Pancreas (tissue), 10 donors: ENCODE measurements at regions not wholly inside any gene's neighbourhood (a gene's known extent, or its start where the extent isn't known, plus 50 kb on each side); places are given as distances from the start of the nearest gene placed in this dataset.

ENCODE experiments used
- ATAC-seq, 4 donors: fragments of 200-7000 bp; cut with Tn5 transposase; one replicate each; pipeline versions ENCODE4 v1.8.0 to v1.9.1; 2020; ENCODE audit warnings: mild to moderate bottlenecking in 4 of 4, moderate library complexity in 4 of 4
- DNase-seq, 6 donors: peaks; one replicate each; pipeline ENCODE4 v3.0.0-alpha.2; 2020
- FAIRE-seq: peaks from 2 replicates; lab custom pipeline; 2012; peaks lifted over from hg19 to GRCh38; lab: Jason Lieb, UNC
- H3K27ac ChIP-seq, 4 donors: fragments of 200-600 bp; sonication (generic); 1 replicate in 3 of 4; 2 replicates in 1 of 4; pipeline versions ENCODE4 v1.5.0 to v1.8.0; 2020
- H3K27me3 ChIP-seq, 4 donors: fragments of 200-600 bp; one replicate each; pipeline ENCODE4 v1.8.0; 2021
- H3K36me3 ChIP-seq, 3 donors: fragments of 200-600 bp; sonication (generic) in 1 of 3; one replicate each; pipeline versions ENCODE4 v1.5.0 to v1.8.0; 2020 to 2021
- H3K4me1 ChIP-seq, 3 donors: fragments of 200-600 bp; one replicate each; pipeline ENCODE4 v1.8.0; 2021
- H3K4me3 ChIP-seq, 4 donors: fragments of 200-600 bp; sonication (generic) in 2 of 4; one replicate each; pipeline versions ENCODE4 v1.5.0 to v1.8.0; 2020 to 2021
- H3K9me3 ChIP-seq, 4 donors: fragments of 200-600 bp; one replicate each; pipeline ENCODE4 v1.8.0; 2021
- CTCF ChIP-seq, 4 donors: fragments of 200-600 bp; sonication (generic) in 3 of 4; IDR thresholded peaks; one replicate each; pipeline versions ENCODE4 v1.5.0 to v1.8.0; 2021; ENCODE audit warnings: antibody characterized with exemption in 4 of 4
- WGBS, 2 donors: extraction: QIAGEN DNeasy Blood & Tissue Kit; methylation state at CpG; one replicate each; pipeline ENCODE4 v1.1.7; 2013; 5-methylcytosine and 5-hydroxymethylcytosine counted together
- intact Hi-C, 3 donors: fragments of 100-400 bp; cut with DNase I; formaldehyde crosslinking; loops; one replicate each; pipeline versions ENCODE4 v1.11.1 to v1.14.2; 2022
- donor health status: healthy with polysubstance abuse.
- donor health status: DM: no; HTN: no; CAD: no; lungs with moderate emphysema.
- donor health status: DM: no; HTN: no; CAD: no.
- donor health status: control.
- donor health status: control.
- donor health status: Bipolar disorder and iron deficiency.
- donor health status: DM: yes; HTN: yes; CAD: no.
- donor health status: DM: no; HTN: no; CAD: no.
- donor health status: DM: no; HTN: no; CAD: no.
- donor health status: DM: yes; HTN: yes; CAD: no.

DNA sequence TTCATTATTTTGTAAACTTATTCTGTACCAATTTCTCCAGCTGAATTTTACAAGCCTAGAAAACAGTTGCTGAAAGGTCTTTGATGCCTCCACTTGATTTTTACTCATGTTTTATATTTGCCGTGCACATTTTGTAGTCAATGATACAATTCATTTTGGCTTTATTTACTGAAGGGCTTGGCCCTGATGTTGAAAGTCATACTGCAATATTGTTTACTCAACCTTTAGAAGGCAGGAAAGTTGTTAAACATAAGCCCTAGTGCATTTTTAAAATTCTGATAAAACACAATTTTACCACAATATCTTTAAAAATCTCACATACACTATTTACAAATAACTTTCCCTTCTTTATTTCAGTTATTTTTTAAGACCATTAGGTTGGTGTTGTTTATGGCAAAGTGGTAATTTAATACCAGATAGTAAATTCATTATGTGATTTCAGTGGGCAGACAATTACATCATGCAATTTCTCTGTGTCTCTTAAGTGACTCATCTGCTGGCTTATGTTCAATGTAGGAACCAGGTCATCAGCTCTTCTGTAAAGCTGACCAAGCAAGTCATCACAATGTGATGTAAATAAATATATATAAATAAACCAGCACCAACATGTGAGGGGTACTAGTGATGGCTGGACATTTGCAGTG, 121.1 kb upstream of the SLC35B3 start:
- Histone ChIP-seq H3K27ac (no peak overlapping the region), H3K27me3 (no peaks in the 10 kb centered on the region), H3K4me3 (no peak overlapping the region), H3K4me1 (no peaks in the 10 kb centered on the region), H3K9me3 (no peaks in the 10 kb centered on the region), H3K36me3 (no peaks in the 10 kb centered on the region)
- WGBS, 2 donors = 19 to 20% methylated on average over 1 of the region's 1 CpG
- DNase-seq (no peak), FAIRE-seq (no peak), ATAC-seq (peak in 2 of 4 donors; percentile 55 to 65)
- intact Hi-C loops = no loop called here
- TF ChIP-seq CTCF (IDR thresholded peaks at IDR 0.05) = no peak

DNA sequence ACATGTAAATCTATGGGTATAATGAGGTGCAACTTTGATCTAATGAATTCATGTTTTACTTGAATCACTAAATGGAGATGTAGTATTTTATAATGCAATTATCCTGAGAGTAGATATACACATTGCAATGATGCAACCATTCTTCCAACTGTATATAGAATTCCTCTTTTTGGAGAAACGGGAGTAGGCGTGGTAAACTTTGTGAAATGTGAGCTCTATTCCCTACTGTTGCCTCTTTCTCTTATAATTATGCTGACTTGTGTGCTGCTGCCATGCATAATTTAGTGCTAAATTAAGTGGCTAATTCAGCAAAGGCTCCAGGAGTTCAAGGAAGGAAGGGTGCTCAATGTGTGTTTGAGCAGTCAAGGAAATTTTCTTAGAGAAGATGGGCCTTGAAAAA, 116.6 kb upstream of the SLC35B3 start:
- no peak for ATAC-seq
- Histone ChIP-seq H3K9me3 (no peaks in the 10 kb centered on the region), H3K4me3 (no peak overlapping the region), H3K27ac (no peak overlapping the region), H3K36me3 (no peaks in the 10 kb centered on the region), H3K4me1 (peaks cover 4 to 20% (median 11%) of the 10 kb centered on the region in 3 donors), H3K27me3 (no peaks in the 10 kb centered on the region)
- intact Hi-C loops = no loop called here
- 89 to 98% methylated on average over 2 of the region's 2 CpGs for WGBS, 2 donors
- FAIRE-seq = no peak
- no peak for TF ChIP-seq CTCF (IDR thresholded peaks at IDR 0.05)
- DNase-seq = no peak

- DNase-seq = peak in 1 of 6 donors; percentile 58
- no peak overlapping the region for H3K4me3 ChIP-seq
- ATAC-seq = peak in 2 of 4 donors; percentile 59 to 88
- H3K36me3 ChIP-seq = no peaks in the 10 kb centered on the region
- 52 to 67% methylated on average over 2 of the region's 2 CpGs for WGBS, 2 donors
- H3K27me3 ChIP-seq = no peaks in the 10 kb centered on the region
- TF ChIP-seq CTCF (IDR thresholded peaks at IDR 0.05) = no peak
- no peak for FAIRE-seq
- no peaks in the 10 kb centered on the region for H3K9me3 ChIP-seq
- no peak overlapping the region for H3K27ac ChIP-seq
- intact Hi-C loops = no loop called here
- H3K4me1 ChIP-seq = peaks cover 4 to 20% (median 11%) of the 10 kb centered on the region in 3 donors
Observed at GRCh38 chr6:8551386-8551785, 116.0 kb upstream of the SLC35B3 start.

GRCh38 chr6:8549074-8549790, 113.9 kb upstream of the SLC35B3 start:
- H3K4me3 ChIP-seq = no peak overlapping the region
- H3K4me1 ChIP-seq = peaks cover 4 to 20% (median 11%) of the 10 kb centered on the region in 3 donors
- H3K9me3 ChIP-seq = no peaks in the 10 kb centered on the region
- TF ChIP-seq CTCF (IDR thresholded peaks at IDR 0.05) = no peak
- intact Hi-C loops = no loop called here
- no peaks in the 10 kb centered on the region for H3K36me3 ChIP-seq
- FAIRE-seq (no peak), DNase-seq (no peak), ATAC-seq (peak in 1 of 4 donors; percentile 26)
- no peaks in the 10 kb centered on the region for H3K27me3 ChIP-seq
- no peak overlapping the region for H3K27ac ChIP-seq
- 55 to 61% methylated on average over 6 of the region's 6 CpGs for WGBS, 2 donors

DNA sequence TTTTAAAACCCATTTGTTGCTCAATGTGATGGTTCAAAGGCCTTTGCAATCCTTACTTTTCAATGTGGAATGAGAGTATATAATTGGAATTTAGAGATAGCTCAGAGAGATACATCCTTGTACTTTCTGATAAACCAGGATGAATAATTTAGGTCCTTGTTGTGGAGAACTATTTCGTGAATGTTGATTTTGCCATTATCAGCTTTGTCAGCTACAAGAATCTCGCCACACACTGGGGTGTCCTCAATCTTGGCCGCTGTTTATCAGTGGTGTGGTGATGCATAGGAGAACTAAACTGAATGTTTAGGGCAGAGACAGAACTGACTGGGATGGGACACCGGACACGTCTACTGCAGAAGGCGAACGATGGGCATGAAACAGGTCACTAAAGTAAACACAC, 111.2 kb upstream of the SLC35B3 start:
- ATAC-seq (no peak), DNase-seq (no peak), FAIRE-seq (no peak)
- intact Hi-C loops = no loop called here
- Histone ChIP-seq H3K27ac (no peak overlapping the region), H3K4me3 (no peak overlapping the region), H3K9me3 (no peaks in the 10 kb centered on the region), H3K36me3 (no peaks in the 10 kb centered on the region), H3K27me3 (no peaks in the 10 kb centered on the region), H3K4me1 (peaks cover 4 to 20% (median 11%) of the 10 kb centered on the region in 3 donors)
- 81 to 88% methylated on average over 7 of the region's 7 CpGs for WGBS, 2 donors
- TF ChIP-seq CTCF (IDR thresholded peaks at IDR 0.05) = no peak
